ENCODE measurements at regions not wholly inside any gene's neighbourhood (a gene's known extent, or its start where the extent isn't known, plus 50 kb on each side); places are given as distances from the start of the nearest gene placed in this dataset.

- TF ChIP-seq CTCF (IDR thresholded peaks at IDR 0.05) = no peak
- DNase-seq (ENCODE audit: low spot score) = no peak
- Histone ChIP-seq H3K27ac (no peak overlapping the region), H3K4me3 (no peak overlapping the region)
Measured at GRCh38 chr6:14187406-14187805, 69.8 kb downstream of the CD83 start.

GRCh38 chr6:14189074-14189473, 71.5 kb downstream of the CD83 start:
- no peak for DNase-seq (ENCODE audit: low spot score)
- no peak for TF ChIP-seq CTCF (IDR thresholded peaks at IDR 0.05)
- Histone ChIP-seq H3K4me3 (no peak overlapping the region), H3K27ac (no peak overlapping the region)

- H3K4me3 ChIP-seq = no peak overlapping the region
- no peak for TF ChIP-seq CTCF (IDR thresholded peaks at IDR 0.05)
- no peak for DNase-seq (ENCODE audit: low spot score)
- no peak overlapping the region for H3K27ac ChIP-seq
Measured at GRCh38 chr6:14190191-14190928, 72.8 kb downstream of the CD83 start.

- TF ChIP-seq CTCF (IDR thresholded peaks at IDR 0.05) = no peak
- no peak for DNase-seq (ENCODE audit: low spot score)
- Histone ChIP-seq H3K27ac (no peak overlapping the region), H3K4me3 (no peak overlapping the region)
Measured at GRCh38 chr6:14190929-14191224, 73.3 kb downstream of the CD83 start.

- no peak for DNase-seq (ENCODE audit: low spot score)
Measured at GRCh38 chr6:14191761-14192160, 74.2 kb downstream of the CD83 start.

GRCh38 chr6:14192216-14192788, 74.7 kb downstream of the CD83 start:
- no peak for DNase-seq (ENCODE audit: low spot score)
- Histone ChIP-seq H3K4me3 (no peak overlapping the region), H3K27ac (no peak overlapping the region)
- no peak for TF ChIP-seq CTCF (IDR thresholded peaks at IDR 0.05)

More at GRCh38 chr6:14191761-14192160, 74.2 kb downstream of the CD83 start:
- H3K4me3 ChIP-seq = no peak overlapping the region
- no peak for TF ChIP-seq CTCF (IDR thresholded peaks at IDR 0.05)
- H3K27ac ChIP-seq = no peak overlapping the region

GRCh38 chr6:14193524-14193923, 76.0 kb downstream of the CD83 start:
- Histone ChIP-seq H3K27ac (no peak overlapping the region), H3K4me3 (no peak overlapping the region)
- no peak for DNase-seq (ENCODE audit: low spot score)
- no peak for TF ChIP-seq CTCF (IDR thresholded peaks at IDR 0.05)

Data from coronary artery (tissue), 2 donors.